ENCODE measurements at regions not wholly inside any gene's neighbourhood (a gene's known extent, or its start where the extent isn't known, plus 50 kb on each side); places are given as distances from the start of the nearest gene placed in this dataset.
"Not testable (repeated sequence)": the region's sequence is repeated elsewhere in the genome, so short reads cannot be mapped to it uniquely, and the experiment has no call there.

DNA sequence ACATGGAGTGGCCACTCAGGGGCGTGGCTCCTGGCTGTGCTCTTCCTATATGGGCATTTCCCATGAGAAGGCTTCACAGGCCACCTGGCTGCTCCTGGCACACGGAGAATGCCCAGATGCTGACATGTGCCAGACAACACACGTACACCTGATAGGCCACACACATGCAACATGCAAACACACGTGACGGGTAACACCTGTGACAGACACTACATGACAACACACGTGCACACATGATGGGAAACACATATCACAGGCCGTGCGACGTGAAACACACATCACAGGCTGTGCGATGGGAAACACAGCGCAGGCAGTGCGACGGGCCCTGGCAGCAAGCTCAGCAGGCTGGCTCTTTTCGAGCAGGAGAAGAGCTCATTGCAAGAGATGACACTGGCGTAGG, 94.3 kb upstream of the HMX1 start:
- not testable (repeated sequence) for DNase-seq

DNA sequence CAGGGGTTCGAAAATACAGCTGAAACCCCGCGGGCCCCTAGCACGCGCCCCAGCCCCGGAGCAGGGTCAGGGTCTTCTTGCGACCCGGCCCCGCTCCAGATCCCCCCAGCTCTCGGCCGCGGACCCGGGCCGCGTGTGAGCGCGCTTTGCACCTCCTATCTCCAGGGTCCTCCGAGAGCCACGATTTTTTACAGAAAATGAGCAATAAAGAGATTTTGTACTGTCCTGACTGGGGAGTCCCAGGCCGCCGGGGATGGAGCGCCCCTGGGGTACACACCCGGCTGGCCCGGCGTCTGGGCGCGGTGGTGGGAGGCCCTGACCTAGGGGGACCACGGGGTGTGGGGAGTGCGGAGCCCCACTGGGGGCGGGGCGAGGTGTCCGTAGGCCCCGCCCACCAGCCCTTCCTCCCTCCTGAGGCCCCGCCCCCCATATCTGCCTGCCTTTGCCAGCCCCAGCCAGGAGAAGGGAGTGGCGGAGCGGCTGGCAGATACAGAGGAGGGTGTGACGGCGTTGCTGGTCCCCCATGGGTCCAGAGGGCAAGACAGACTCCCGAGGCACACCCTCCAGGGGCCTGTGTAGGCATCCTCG, 92.7 kb upstream of the HMX1 start:
- not testable (repeated sequence) for DNase-seq

DNA sequence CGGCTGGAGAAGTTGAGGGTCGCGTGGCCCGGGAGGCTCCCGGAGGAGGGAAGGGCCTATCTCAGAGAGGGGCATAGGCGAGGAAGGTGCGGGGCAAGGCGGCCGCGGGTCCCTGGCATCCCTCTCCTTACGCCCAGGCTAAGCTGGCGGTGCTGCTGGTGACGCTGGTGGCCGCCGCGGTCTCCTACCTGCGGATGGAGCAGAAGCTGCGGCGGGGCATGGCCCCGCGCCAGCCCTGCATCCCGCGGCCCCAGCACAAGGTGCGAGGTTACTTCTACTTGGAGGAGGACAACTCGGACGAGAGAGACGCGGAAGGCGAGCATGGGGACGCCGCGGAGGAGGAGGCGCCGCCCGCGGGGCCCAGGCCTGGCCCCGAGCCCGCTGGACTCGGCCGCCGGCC, 91.9 kb upstream of the HMX1 start:
- not testable (repeated sequence) for DNase-seq

GRCh38 chr4:8961343-8961742, 89.7 kb upstream of the HMX1 start:
- peak; percentile 5 for DNase-seq

- DNase-seq = not testable (repeated sequence)
These were observed 87.8 kb upstream of the HMX1 start for GRCh38 chr4:8959471-8959870.

GRCh38 chr4:8954001-8954400, 82.4 kb upstream of the HMX1 start:
- not testable (repeated sequence) for DNase-seq

- not testable (repeated sequence) for DNase-seq
These were observed 81.2 kb upstream of the HMX1 start for GRCh38 chr4:8952791-8953190.

GRCh38 chr4:8952109-8952508, 80.5 kb upstream of the HMX1 start:
- DNase-seq = not testable (repeated sequence)

GRCh38 chr4:8945506-8945905, 73.9 kb upstream of the HMX1 start:
- not testable (repeated sequence) for DNase-seq

DNA sequence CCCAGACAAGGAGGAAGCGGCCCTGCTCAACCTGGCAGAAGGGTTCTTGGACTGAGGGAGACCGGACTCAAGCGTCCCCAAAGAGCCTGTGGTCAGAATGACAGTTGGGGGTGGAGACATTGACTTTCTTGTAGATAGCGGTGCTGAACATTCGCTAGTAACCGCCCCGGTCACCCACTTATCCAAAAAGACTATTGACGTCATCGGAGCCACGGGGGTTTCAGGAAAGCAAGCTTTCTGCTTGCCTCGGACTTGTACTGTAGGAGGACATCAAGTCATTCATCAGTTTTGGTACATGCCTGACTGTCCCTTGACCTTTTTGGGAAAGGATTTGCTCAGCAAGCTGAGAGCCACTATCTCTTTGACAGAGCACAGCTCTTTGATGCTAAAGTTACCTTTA, 71.7 kb upstream of the HMX1 start:
- not testable (repeated sequence) for DNase-seq

DNA sequence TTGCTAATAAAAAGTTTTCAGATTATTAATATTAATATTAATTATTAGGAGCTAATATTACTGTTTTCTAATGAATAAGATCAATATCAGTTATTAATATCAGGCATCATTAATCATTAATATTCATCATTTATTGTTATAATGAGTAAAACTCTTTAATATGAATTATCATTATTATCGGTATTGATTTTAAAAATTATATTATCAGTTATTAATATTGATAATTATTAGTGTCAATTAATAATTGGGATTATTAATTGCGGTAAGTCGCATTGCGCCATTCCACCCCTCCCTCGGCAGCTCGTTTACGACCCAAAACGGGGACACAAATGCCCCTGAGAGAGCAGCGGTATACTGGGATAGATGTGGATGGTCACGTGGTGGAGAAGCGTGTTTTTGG, 70.4 kb upstream of the HMX1 start:
- not testable (repeated sequence) for DNase-seq

DNA sequence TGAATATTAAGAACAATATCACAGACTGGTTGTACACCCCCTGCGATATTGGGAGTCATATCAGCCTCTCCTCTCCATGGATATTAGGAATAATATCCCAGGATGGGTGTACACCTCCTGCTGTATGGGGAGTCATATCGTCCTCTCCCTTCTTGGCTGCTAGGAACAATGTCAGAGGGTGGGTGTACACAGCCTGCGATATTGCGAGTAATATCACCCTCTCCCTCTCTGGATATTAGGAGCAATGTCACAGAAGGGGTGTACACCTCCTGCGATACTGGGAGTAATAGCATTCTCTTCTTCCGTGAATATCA, 69.8 kb upstream of the HMX1 start:
- DNase-seq = not testable (repeated sequence)

- peak; percentile 3 for DNase-seq
These were observed 69.3 kb upstream of the HMX1 start for GRCh38 chr4:8940792-8941491.

DNA sequence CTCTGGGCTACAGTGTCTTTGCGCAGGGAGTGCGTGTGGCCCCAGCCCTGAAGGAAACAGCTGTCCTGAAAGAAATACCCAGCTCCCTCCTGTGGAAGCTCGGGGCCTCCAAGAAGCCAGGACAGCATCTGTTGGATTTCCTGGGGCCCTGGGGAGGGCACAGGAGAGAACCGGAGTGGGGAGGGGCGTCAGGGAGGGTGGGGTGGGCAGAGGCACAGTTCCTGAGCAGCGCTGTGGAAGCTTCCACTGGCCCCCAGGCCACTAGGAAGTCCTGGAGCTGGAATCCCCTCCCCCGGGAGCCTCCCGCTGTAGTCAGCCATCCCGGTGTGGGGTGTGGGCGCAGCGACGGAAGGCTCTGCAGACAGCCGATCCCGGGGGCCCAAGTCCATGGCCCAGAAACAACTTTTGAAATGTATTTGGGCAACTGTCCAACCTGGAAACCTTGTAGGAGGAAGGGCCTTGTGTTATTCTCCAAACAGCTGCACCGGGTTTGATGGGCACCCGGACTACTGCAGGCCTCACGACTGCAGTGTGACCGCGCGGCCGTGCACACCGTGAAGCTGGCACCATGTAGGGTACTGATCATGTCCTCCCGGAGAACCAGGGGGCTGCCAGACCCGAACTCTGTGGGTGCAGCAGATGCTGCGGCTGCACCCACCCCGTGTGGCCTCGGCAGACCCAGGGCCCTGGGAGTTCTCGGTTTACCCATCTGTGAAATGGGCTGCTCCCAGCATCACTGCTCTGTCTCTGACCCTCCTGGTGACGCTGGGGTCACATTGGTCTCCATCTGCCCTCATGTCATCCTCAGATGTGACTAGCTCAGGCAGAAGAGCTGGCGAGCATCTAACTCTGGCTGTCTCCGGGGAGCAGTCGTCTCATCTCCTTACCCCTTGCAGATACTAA, 68.5 kb upstream of the HMX1 start:
- DNase-seq = no peak

DNA sequence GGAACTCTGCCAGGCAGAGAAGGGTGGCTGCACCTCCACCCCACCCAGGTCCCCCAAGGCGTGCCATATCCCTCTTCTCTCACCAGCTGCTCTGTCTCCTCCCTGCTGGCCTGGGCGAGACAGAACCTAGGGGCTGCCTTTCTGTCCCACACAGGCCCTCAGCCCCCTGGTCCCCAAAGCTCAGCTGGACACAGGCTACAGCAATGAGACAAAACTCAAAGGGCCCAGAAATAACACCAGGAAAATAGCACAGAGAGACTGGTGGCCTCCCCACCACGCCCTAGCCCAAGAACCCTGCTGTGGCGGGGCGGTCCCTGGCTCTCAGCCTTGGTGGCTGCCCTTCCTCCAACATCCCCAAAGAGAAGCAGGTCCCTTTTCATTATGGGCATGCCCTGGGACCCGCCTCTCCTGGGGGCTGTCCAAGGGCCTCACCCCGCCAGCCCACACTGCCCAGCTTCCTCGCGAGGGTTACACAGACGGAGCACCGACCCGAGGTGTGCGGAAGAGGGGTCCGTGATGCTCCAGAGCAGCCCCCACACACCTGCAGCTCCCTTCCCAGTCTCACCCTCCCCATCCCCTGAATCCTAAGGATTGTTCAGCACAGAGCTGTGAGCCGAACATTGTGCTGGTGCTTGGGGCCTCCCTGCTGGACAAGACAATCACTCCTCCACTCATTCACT, 67.7 kb upstream of the HMX1 start:
- no peak for DNase-seq

DNA sequence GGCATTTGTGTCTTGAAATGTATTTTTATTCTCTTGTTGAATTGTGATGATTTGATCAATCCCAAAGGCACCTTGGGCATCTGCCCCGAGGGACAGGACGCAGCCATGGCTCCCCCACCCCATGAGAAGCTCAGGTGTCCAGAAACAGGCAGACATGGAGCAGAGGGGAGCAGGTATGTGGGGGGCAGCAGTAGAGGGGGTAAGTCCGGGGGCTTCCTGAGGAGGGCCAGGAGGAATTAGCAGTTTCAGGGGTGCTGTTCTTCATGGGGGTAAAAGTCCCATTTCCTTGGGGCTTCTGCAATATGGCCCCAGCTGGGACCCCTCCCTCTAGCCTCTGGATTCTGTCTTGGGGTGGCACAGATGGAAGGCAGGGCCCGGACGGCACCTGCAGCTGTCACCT, 67.0 kb upstream of the HMX1 start:
- no peak for DNase-seq

DNA sequence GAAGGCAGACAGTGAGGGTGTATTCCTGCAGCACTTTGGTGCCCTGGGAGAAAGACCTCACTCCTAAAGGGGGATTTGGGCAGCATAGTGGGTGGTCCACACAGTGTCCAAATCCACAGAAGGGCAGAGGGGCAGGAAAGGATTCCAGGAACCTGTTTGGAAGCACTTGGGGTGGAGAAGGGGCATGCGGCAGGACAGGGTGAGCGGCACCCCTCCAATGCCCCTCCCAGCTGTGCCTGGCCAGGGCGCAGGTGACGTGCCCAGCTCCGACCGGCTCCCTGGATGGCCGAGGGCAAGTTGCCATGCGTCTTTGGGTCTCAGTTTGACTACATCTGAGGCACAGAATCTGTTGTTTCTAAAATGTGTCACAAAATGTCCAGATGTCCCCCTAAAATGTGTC, 66.5 kb upstream of the HMX1 start:
- DNase-seq = no peak

DNA sequence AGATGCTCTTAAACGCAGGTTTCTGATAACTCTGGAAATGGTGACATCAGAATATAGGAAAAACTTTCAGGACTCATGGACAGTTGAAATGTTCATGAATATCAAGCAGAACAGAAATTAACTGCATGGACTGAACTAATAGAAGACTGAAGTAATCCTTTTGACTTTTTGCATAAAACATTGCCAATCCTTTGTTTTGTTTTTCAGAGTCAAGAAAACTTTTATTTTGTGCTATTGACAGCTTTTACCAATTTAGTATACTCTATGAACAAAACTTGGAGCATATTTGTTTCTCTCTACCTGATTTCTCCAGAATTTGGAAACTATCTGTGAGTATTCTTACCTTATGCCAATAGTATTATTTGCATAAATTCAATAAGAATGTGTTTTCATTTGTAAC, 61.2 kb upstream of the HMX1 start:
- DNase-seq = no peak

DNA sequence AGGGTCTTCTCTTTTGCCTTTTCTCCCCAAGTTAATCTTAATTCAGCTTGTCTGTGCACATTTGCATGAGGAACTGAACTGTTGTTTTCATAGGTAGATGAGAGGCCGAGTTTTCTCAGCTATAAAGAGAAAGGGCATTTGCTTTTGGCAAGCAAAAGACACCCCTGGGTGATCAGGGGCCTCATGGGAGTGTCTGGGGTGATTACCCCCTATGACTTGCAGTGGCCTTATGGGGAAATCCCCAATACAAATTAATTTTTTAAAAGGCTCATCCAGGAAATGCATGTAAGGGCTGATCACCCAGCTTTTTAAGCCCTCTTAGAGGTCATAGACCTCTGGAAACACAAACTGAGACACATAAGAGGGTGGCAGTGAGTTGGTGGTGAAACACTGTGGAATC, 56.4 kb upstream of the HMX1 start:
- DNase-seq = no peak

DNA sequence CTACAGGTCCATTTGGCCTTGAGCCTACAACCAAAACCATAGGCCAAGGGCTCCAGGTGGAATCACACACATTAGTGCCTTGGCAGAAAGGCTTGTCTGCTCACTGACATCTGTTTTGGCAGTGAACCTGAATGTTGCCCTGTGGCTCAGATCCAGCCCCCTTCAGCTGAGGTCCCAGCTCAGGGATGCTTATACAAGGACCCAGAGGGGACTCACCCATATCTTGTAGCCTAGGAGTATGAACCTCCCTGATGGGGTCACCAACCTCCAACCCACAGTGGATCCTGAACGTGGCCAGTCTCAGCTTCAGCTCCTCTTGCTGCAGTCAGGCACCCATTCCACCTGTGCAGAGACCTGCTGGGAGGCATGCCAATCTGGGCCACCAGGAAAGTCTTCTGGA, 50.8 kb upstream of the HMX1 start:
- no peak for DNase-seq

- no peak for DNase-seq
These were observed 49.8 kb upstream of the HMX1 start for GRCh38 chr4:8921465-8921864.

All from stimulated activated naive CD4-positive, alpha-beta T cell treated with Interleukin-2 at 50 U/mL for 16 hours (primary cell).